ENCODE measurements at regions not wholly inside any gene's neighbourhood (a gene's known extent, or its start where the extent isn't known, plus 50 kb on each side); places are given as distances from the start of the nearest gene placed in this dataset.

- DNase-seq = no peak
These were observed 101.7 kb downstream of the SNX19 start for GRCh38 chr11:130814440-130815096.

- no peak for DNase-seq
These were observed 101.0 kb downstream of the SNX19 start for GRCh38 chr11:130815097-130815802.

DNA sequence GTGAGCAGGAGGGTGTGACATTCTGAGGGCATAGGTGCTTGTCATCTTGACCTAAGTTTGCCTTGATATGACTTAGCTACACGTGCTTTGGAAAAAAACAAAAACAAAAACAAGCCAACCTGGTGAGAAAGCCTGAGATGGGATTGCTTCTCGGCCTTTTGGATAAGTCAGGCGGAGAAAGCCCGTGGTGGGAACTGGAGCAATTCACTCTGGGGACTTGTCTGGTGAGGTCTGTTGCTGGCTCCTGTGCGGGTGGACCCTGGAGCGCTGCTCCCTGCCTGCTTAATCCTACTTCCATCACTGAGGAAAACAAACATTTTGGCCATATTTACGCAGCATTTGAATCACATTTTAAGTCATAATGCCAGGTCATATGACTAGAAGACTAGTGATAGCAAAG is 100.3 kb downstream of the SNX19 start:
- no peak for DNase-seq

- no peak for DNase-seq
These were observed 99.5 kb downstream of the SNX19 start for GRCh38 chr11:130816546-130817329.

DNA sequence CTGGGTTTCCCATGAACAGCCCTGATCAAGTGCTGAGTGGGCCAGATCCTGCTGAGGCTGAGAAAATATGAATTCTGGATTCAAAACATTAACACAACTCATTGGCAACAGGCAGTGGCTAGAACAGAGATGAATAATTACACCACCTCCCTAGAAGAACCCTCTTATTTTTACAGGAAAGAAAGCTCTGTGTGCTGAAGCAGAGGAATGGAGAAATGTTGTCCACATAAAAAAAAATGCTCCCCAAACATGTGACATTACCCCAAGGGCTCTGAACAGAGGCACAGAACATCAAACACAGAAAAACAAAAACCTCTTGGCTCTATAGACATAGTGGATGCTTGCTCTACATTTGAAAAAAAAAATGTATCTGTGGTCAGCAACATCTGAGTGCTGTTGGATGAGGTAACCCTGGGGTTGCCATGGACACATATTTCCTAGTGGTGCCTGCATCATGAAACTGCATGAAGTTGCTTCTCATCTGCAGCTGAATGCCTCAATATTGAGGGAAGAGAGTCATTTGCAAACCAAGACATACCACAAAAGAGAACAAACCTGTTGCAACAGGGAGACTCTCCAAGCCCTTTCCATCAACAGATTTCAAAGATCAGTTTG is 98.8 kb downstream of the SNX19 start:
- no peak for DNase-seq

DNA sequence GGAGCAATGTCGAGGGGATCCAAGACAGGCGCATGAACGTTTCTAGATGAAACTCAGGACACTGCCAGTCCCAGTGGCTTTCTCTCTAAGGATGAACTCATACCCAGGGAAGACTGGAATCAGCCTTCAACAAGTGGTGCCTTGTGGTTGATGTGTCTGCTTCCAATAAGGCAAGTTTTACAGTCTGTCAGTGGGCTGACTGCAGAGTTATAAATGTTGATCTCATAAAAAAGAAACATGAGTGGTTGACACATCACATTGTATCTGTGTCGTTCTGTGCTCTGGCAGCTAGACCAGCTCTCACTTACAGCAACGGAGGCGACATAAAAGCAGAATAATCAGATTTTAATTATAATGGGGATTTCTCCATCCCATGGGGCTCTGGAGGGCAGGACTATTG is 96.7 kb downstream of the SNX19 start:
- DNase-seq = no peak
